NCI-H748 (cell line): ENCODE measurements at regions not wholly inside any gene's neighbourhood (a gene's known extent, or its start where the extent isn't known, plus 50 kb on each side); places are given as distances from the start of the nearest gene placed in this dataset.

Experiments
- DNase-seq: peaks from one replicate; lab custom pipeline; 2025; ENCODE audit not compliant: unreplicated experiment; lab: John Stamatoyannopoulos, UW

DNA sequence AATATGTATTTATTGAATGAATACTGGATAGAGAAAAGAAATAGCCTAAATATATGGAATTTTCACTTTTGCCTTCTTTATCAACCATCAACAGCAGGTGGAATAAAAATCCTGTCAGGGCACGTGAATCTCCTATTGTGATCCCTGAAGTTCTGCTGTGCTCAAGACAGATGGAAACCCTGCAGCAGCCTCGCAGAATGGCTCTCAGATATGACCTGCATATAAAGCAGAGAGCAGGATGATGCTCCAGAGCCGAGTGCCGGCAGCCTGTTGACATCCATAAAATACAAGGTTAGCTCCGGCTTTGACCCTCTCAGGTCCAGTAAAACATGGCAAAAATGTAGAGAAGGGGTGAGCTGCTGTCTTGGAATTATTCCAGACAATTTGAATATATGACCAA lies 659.3 kb downstream of the DIAPH3 start:
- DNase-seq: no peak

GRCh38 chr13:59510386-59510785 lies 653.3 kb downstream of the DIAPH3 start:
- DNase-seq: no peak

- DNase-seq: no peak
These were observed 650.0 kb downstream of the DIAPH3 start for GRCh38 chr13:59513686-59514085.

GRCh38 chr13:59514316-59514715 lies 649.4 kb downstream of the DIAPH3 start:
- DNase-seq: no peak

GRCh38 chr13:59519819-59520218 lies 643.9 kb downstream of the DIAPH3 start:
- no peak for DNase-seq

- DNase-seq: no peak
These were observed 642.2 kb downstream of the DIAPH3 start for GRCh38 chr13:59521549-59521948.

DNA sequence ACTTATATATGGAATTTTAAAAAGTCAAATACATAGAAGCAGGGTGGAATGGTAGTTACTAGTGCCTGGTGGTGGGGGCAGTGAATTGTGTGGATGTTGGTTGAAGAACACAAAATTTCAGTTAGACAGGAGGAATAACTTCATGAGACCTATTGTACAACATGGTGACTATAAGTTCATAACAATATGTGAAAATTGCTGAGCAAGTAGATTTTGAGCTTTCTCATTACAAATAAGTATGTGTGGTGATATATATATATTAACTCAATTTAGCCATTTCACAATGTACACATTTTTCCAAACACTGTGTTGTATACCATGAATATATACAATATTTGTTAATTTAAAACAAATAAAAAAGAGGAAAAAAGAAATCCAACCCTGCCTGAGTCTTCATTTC lies 641.1 kb downstream of the DIAPH3 start:
- DNase-seq: no peak

DNA sequence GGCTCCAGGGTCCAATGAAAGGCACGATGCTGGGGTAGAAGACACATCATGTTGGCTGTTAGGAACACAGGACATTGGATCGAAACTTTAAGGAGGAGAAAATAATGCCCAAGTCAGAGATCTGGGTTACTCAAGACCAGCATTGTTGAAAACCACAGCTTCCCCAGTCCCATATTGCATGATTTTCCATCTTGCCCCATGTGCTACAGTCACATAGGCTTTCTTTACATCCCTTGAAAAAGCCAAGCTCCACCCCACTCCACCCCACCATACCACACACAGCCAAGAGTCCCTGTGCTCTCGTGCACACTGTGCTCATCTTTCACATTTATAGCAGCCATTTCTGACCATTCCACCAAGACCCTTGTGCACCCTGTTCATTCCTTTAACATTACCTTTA lies 636.2 kb downstream of the DIAPH3 start:
- DNase-seq: no peak

GRCh38 chr13:59531571-59532091 lies 632.1 kb downstream of the DIAPH3 start:
- DNase-seq: peak; percentile 87

GRCh38 chr13:59532405-59532804 lies 631.3 kb downstream of the DIAPH3 start:
- DNase-seq: no peak

GRCh38 chr13:59533561-59534555 lies 629.9 kb downstream of the DIAPH3 start:
- peak; percentile 93 for DNase-seq

DNA sequence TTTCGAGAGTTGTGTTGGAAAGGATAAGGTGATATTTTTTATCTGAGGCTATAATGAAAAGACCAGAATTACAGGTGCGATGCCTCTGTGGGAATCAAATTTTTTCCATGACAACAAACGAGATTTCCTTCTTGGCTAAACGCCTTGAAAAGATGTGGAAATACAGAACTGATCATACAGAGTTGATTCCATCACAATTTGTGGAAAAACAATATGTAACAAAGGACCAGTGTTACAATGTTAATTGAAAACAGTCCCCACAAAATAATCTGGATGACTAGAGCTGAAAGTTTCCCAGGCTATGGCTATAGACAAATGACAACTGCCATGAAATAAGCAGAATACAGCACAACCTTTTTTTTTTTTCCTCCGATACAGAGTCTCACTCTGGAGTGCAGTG lies 628.9 kb downstream of the DIAPH3 start:
- DNase-seq: no peak

DNA sequence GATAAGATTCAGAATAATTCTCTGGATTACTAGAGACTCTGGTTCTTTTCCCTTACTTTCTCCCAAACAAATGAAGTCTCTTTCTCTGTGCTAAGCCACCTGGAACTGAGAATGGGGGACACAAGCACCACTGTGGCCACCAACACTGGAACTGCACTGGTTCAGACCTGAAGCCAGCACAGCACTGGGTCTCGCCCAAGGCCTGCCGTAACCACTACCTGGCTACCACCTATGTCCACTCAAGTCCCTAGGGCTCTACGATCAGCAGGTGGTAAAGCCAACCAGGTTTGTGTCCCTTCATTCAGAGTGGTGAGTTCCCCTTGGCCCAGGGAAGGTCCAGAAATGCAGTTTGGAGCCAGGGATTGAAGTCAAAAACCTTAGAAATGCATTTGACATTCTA lies 626.2 kb downstream of the DIAPH3 start:
- DNase-seq: no peak

GRCh38 chr13:59538512-59538911 lies 625.2 kb downstream of the DIAPH3 start:
- no peak for DNase-seq

- no peak for DNase-seq
These were observed 621.4 kb downstream of the DIAPH3 start for GRCh38 chr13:59542303-59542702.

DNA sequence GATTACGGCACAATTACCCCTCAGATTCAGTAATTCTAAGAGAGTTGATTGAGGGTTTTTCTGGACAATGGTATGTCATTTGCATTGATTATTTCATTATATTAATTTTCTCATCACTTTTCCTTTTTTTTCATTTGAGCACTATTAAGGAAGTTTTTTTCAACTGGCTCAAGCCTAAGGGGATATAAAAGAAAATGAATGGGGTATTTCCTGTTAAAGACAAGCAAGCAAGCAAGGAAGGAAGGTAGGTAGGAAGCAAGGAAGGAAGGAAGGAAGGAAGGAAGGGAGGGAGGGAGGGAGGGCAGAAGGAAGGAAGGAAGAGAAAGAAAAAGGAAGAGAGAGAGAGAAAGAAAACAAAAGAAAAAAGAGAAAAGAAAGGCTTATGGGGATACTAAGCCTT lies 620.3 kb downstream of the DIAPH3 start:
- DNase-seq: no peak

GRCh38 chr13:59545007-59545406 lies 618.7 kb downstream of the DIAPH3 start:
- DNase-seq: peak; percentile 21

- DNase-seq: no peak
These were observed 617.5 kb downstream of the DIAPH3 start for GRCh38 chr13:59546178-59546577.

GRCh38 chr13:59547950-59548349 lies 615.8 kb downstream of the DIAPH3 start:
- DNase-seq: no peak

DNA sequence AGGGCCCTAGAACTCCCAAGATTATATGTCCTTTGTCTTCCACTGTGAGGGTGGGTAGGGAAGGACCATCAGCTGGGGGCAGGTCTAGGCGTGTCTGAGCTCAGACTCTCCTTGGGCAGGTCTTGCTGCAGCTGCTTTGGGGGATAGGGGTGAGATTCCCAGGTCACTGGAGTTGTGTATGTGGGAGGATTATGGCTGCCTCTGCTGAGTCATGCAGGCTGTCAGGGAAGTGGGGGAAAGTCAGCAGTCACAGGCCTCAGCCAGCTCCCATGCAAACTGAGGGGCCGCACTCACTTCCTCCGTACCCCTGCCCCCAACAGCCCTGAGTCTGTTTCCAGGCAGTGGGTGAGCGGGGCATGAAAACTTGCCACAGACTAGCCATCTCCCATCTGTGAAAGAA lies 600.8 kb downstream of the DIAPH3 start:
- no peak for DNase-seq

GRCh38 chr13:59566561-59566960 lies 597.2 kb downstream of the DIAPH3 start:
- DNase-seq: no peak

GRCh38 chr13:59568306-59568705 lies 595.4 kb downstream of the DIAPH3 start:
- no peak for DNase-seq

DNA sequence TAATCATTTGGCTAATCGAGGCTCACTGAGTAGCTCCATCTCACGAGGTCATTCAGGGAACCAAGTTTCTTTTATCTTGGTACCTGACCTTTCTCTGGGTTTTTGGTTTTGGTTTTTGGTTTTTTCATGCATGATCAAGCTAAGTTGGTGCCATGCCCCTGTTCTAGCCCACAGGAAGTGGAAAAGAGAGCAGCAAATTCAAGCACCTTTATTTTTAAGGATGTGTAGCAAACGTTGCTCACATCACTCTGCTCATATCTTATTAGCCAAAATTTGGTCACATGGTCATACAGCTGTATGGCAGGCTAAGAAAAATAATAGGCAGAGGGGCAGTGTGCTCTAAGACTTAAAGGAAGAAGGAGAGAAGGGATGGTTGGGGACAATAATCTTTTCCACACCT lies 593.5 kb downstream of the DIAPH3 start:
- DNase-seq: no peak
